WTC11 (cell line): ENCODE measurements at regions not wholly inside any gene's neighbourhood (a gene's known extent, or its start where the extent isn't known, plus 50 kb on each side); places are given as distances from the start of the nearest gene placed in this dataset.

Source experiments
- ATAC-seq: fragments of 200-7000 bp; cut with Tn5 transposase; 2 replicates; pipeline ENCODE4 v1.10.0; 2021; ENCODE audit warnings: mild to moderate bottlenecking, moderate library complexity
- CTCF ChIA-PET: fragments of 300-600 bp; sonication (Branson Sonifier 250); formaldehyde crosslinking; loops from one replicate; lab custom pipeline; 2021; ENCODE audit warnings: antibody characterized with exemption; lab: Charles Lee
- POLR2A ChIA-PET: fragments of 350-600 bp; sonication (Branson Sonifier 250); formaldehyde crosslinking; loops from one replicate; lab custom pipeline; 2021; ENCODE audit warnings: antibody characterized with exemption; lab: Charles Lee
- DNase-seq: peaks from one replicate; pipeline ENCODE4 v3.0.0; 2021; ENCODE audit warnings: low spot score
- H3K27ac Mint-ChIP-seq: 2 replicates; pipeline ENCODE4 v1.8.0; 2021; ENCODE audit warnings: mixed read lengths
- H3K27me3 Mint-ChIP-seq: 2 replicates; pipeline ENCODE4 v1.8.0; 2021; ENCODE audit warnings: low read depth, mild to moderate bottlenecking, moderate library complexity, mixed read lengths
- H3K36me3 Mint-ChIP-seq: 2 replicates; pipeline ENCODE4 v1.8.0; 2021; ENCODE audit warnings: mixed read lengths
- H3K4me1 Mint-ChIP-seq: 2 replicates; pipeline ENCODE4 v1.8.0; 2022; ENCODE audit warnings: mixed read lengths
- H3K4me3 Mint-ChIP-seq: 2 replicates; pipeline ENCODE4 v1.8.0; 2021; ENCODE audit warnings: mild to moderate bottlenecking, moderate library complexity, mixed read lengths
- H3K9me3 Mint-ChIP-seq: 2 replicates; pipeline ENCODE4 v1.8.0; 2021; ENCODE audit warnings: mixed read lengths
- ATF1 ChIP-seq: sonication (generic); formaldehyde crosslinking; IDR thresholded peaks from 2 replicates; pipeline ENCODE4 v1.8.1; 2023; ENCODE audit warnings: mild to moderate bottlenecking, moderate library complexity, missing genetic modification reagents
- ATF2 ChIP-seq: sonication (generic); formaldehyde crosslinking; IDR thresholded peaks from 2 replicates; pipeline ENCODE4 v1.8.1; 2022; ENCODE audit warnings: low read depth, missing genetic modification reagents, borderline replicate concordance
- E2F1 ChIP-seq: sonication (generic); formaldehyde crosslinking; IDR thresholded peaks from 2 replicates; pipeline ENCODE4 v1.8.0; 2022; ENCODE audit warnings: mild to moderate bottlenecking, missing genetic modification reagents
- ETV6 ChIP-seq: sonication (generic); formaldehyde crosslinking; IDR thresholded peaks from 2 replicates; pipeline ENCODE4 v1.8.1; 2022; ENCODE audit warnings: mild to moderate bottlenecking, missing genetic modification reagents
- GABPB1 ChIP-seq: sonication (generic); formaldehyde crosslinking; IDR thresholded peaks from 2 replicates; pipeline ENCODE4 v1.8.1; 2023; ENCODE audit warnings: mild to moderate bottlenecking, missing genetic modification reagents
- GRHL2 ChIP-seq: fragments of 250-450 bp; sonication (Bioruptor Pico); IDR thresholded peaks from 2 replicates; pipeline ENCODE4 v1.8.0; 2022; ENCODE audit warnings: mild to moderate bottlenecking, moderate library complexity; ENCODE audit not compliant: insufficient replicate concordance, severe bottlenecking
- GTF2I ChIP-seq: fragments of 250-450 bp; sonication (Bioruptor Pico); conservative IDR thresholded peaks from 2 replicates; pipeline ENCODE4 v1.4.0; 2021; ENCODE audit warnings: mild to moderate bottlenecking
- HMGA2 ChIP-seq: fragments of 250-450 bp; sonication (Bioruptor Pico); IDR thresholded peaks from 2 replicates; pipeline ENCODE4 v1.4.0; 2021; ENCODE audit warnings: mild to moderate bottlenecking, moderate library complexity
- HMGXB4 ChIP-seq: sonication (generic); formaldehyde crosslinking; IDR thresholded peaks from 2 replicates; pipeline ENCODE4 v1.8.1; 2023; ENCODE audit warnings: mild to moderate bottlenecking, moderate library complexity, missing genetic modification reagents
- IRF1 ChIP-seq: sonication (generic); formaldehyde crosslinking; IDR thresholded peaks from 2 replicates; pipeline ENCODE4 v1.8.0; 2023; ENCODE audit warnings: missing genetic modification reagents
- IRF2 ChIP-seq: sonication (generic); formaldehyde crosslinking; IDR thresholded peaks from 2 replicates; pipeline ENCODE4 v1.8.0; 2022; ENCODE audit warnings: low read depth, missing genetic modification reagents, borderline replicate concordance
- MLX ChIP-seq: sonication (generic); formaldehyde crosslinking; IDR thresholded peaks from 2 replicates; pipeline ENCODE4 v1.8.1; 2023; ENCODE audit warnings: mild to moderate bottlenecking, missing genetic modification reagents, moderate library complexity
- MYBL2 ChIP-seq: sonication (generic); formaldehyde crosslinking; IDR thresholded peaks from 2 replicates; pipeline ENCODE4 v1.8.1; 2023; ENCODE audit warnings: mild to moderate bottlenecking, moderate library complexity, missing genetic modification reagents
- NFE2L1 ChIP-seq: sonication (generic); formaldehyde crosslinking; IDR thresholded peaks from 2 replicates; pipeline ENCODE4 v1.8.1; 2023; ENCODE audit warnings: missing genetic modification reagents
- NFYB ChIP-seq: sonication (generic); formaldehyde crosslinking; conservative IDR thresholded peaks from 2 replicates; pipeline ENCODE4 v1.8.0; 2022; ENCODE audit warnings: low read depth, missing genetic modification reagents
- NR2C2 ChIP-seq: sonication (generic); formaldehyde crosslinking; IDR thresholded peaks from 2 replicates; pipeline ENCODE4 v1.8.0; 2022; ENCODE audit warnings: mild to moderate bottlenecking, missing genetic modification reagents
- PRRX2 ChIP-seq: fragments of 250-450 bp; sonication (Bioruptor Pico); IDR thresholded peaks from 2 replicates; pipeline ENCODE4 v1.8.0; 2021; ENCODE audit warnings: mild to moderate bottlenecking
- RORB ChIP-seq: fragments of 250-450 bp; sonication (Bioruptor Pico); IDR thresholded peaks from 2 replicates; pipeline ENCODE4 v1.9.0; 2021; ENCODE audit warnings: mild to moderate bottlenecking
- SMAD3 ChIP-seq: sonication (generic); formaldehyde crosslinking; IDR thresholded peaks from 2 replicates; pipeline ENCODE4 v1.8.0; 2022; ENCODE audit warnings: missing genetic modification reagents, mild to moderate bottlenecking, borderline replicate concordance
- SMAD4 ChIP-seq: sonication (generic); formaldehyde crosslinking; IDR thresholded peaks from 2 replicates; pipeline ENCODE4 v1.8.0; 2022; ENCODE audit warnings: mild to moderate bottlenecking, missing genetic modification reagents
- SP1 ChIP-seq: sonication (generic); formaldehyde crosslinking; conservative IDR thresholded peaks from 2 replicates; pipeline ENCODE4 v1.8.1; 2022; ENCODE audit warnings: missing genetic modification reagents
- TCF7 ChIP-seq: sonication (generic); formaldehyde crosslinking; IDR thresholded peaks from 2 replicates; pipeline ENCODE4 v1.8.0; 2022; ENCODE audit warnings: mild to moderate bottlenecking, low read depth, missing genetic modification reagents, moderate library complexity
- USF2 ChIP-seq: sonication (generic); formaldehyde crosslinking; IDR thresholded peaks from 2 replicates; pipeline ENCODE4 v1.8.1; 2023; ENCODE audit warnings: mild to moderate bottlenecking, missing genetic modification reagents, moderate library complexity
- ZMAT4 ChIP-seq: fragments of 250-450 bp; sonication (Bioruptor Pico); IDR thresholded peaks from 2 replicates; pipeline ENCODE4 v1.9.0; 2021; ENCODE audit warnings: mild to moderate bottlenecking
- ZNF138 ChIP-seq: sonication (generic); formaldehyde crosslinking; conservative IDR thresholded peaks from 2 replicates; pipeline ENCODE4 v1.8.1; 2022; ENCODE audit warnings: mild to moderate bottlenecking, moderate library complexity, missing genetic modification reagents
- ZNF219 ChIP-seq: sonication (generic); formaldehyde crosslinking; IDR thresholded peaks from 2 replicates; pipeline ENCODE4 v1.8.0; 2023; ENCODE audit warnings: missing genetic modification reagents, mild to moderate bottlenecking, borderline replicate concordance
- ZNF317 ChIP-seq: sonication (generic); formaldehyde crosslinking; IDR thresholded peaks from 2 replicates; pipeline ENCODE4 v1.8.1; 2023; ENCODE audit warnings: low read depth, mild to moderate bottlenecking, moderate library complexity, missing genetic modification reagents, borderline replicate concordance
- ZNF396 ChIP-seq: fragments of 250-450 bp; sonication (Bioruptor Pico); IDR thresholded peaks from 2 replicates; pipeline ENCODE4 v1.8.0; 2021; ENCODE audit warnings: mild to moderate bottlenecking, moderate library complexity, borderline replicate concordance
- ZNF416 ChIP-seq: fragments of 250-450 bp; sonication (Bioruptor Pico); IDR thresholded peaks from 2 replicates; pipeline ENCODE4 v1.9.0; 2021; ENCODE audit warnings: mild to moderate bottlenecking, inconsistent platforms
- ZSCAN18 ChIP-seq: fragments of 250-450 bp; sonication (Bioruptor Pico); IDR thresholded peaks from 2 replicates; pipeline ENCODE4 v2.1.2; 2022; ENCODE audit warnings: mild to moderate bottlenecking, moderate library complexity

- no peak for TF ChIP-seq ZSCAN18 (CRISPR knock-in tag)
- no peak for TF ChIP-seq IRF2
- no peak for TF ChIP-seq GTF2I (CRISPR knock-in tag)
- TF ChIP-seq SMAD3 (CRISPR knock-in tag), result no peak
- TF ChIP-seq ETV6 (CRISPR knock-in tag), result no peak
- no peak for TF ChIP-seq SP1 (CRISPR knock-in tag)
- no peak for TF ChIP-seq GRHL2 (CRISPR knock-in tag)
- TF ChIP-seq ZNF138 (CRISPR knock-in tag), result no peak
- no peak for TF ChIP-seq NFE2L1 (CRISPR knock-in tag)
- no peak for TF ChIP-seq ATF1
- no peak for TF ChIP-seq ZNF396
- no peak for TF ChIP-seq HMGA2 (CRISPR knock-in tag)
- no peak for TF ChIP-seq ATF2 (CRISPR knock-in tag)
- no peak for TF ChIP-seq ZNF416 (CRISPR knock-in tag)
Observed at GRCh38 chr16:72298961-72299360, 127.0 kb upstream of the PMFBP1 start (continued).

GRCh38 chr16:72295914-72296313 lies 124.0 kb upstream of the PMFBP1 start:
- Mint-ChIP-seq H3K27ac (no peak overlapping the region), H3K4me3 (no peak overlapping the region), H3K9me3 (no peaks in the 10 kb centered on the region), H3K27me3 (no peaks in the 10 kb centered on the region), H3K36me3 (no peaks in the 10 kb centered on the region), H3K4me1 (no peaks in the 10 kb centered on the region)
- CTCF ChIA-PET, result no interaction called here
- ATAC-seq, result no peak
- POLR2A ChIA-PET, result no interaction called here
- DNase-seq, result no peak
- TF ChIP-seq NFYB (CRISPR knock-in tag), result no peak
- TF ChIP-seq TCF7 (CRISPR knock-in tag), result no peak
- TF ChIP-seq GABPB1 (CRISPR knock-in tag), result no peak
- no peak for TF ChIP-seq USF2 (CRISPR knock-in tag)
- TF ChIP-seq ZNF138 (CRISPR knock-in tag), result no peak
- no peak for TF ChIP-seq HMGXB4 (CRISPR knock-in tag)
- no peak for TF ChIP-seq IRF1 (CRISPR knock-in tag)
- TF ChIP-seq RORB, result no peak
- TF ChIP-seq MYBL2 (CRISPR knock-in tag), result no peak
- no peak for TF ChIP-seq MLX (CRISPR knock-in tag)
- no peak for TF ChIP-seq NR2C2
- no peak for TF ChIP-seq PRRX2
- TF ChIP-seq ZNF317, result no peak
- no peak for TF ChIP-seq ZMAT4
- TF ChIP-seq ZNF219 (CRISPR knock-in tag), result no peak
- TF ChIP-seq ZSCAN18 (CRISPR knock-in tag), result no peak
- TF ChIP-seq SMAD4, result no peak
- TF ChIP-seq E2F1, result no peak
